ENCODE measurements at regions not wholly inside any gene's neighbourhood (a gene's known extent, or its start where the extent isn't known, plus 50 kb on each side); places are given as distances from the start of the nearest gene placed in this dataset.

GRCh38 chr18:33914399-33914798 is 310.3 kb downstream of the NOL4 start:
- Histone ChIP-seq H3K79me2 (ENCODE audit: insufficient read depth, low read length) (no peaks in the 10 kb centered on the region), H3K4me1 (ENCODE audit: insufficient read depth, low read length, severe bottlenecking) (peaks cover 28% of the 10 kb centered on the region), H3K36me3 (ENCODE audit: insufficient read depth, low read length) (no peaks in the 10 kb centered on the region), H3K4me2 (ENCODE audit: low read length) (no peak overlapping the region), H3K27ac (ENCODE audit: low read depth, low read length, poor library complexity, severe bottlenecking) (no peak overlapping the region), H3K4me3 (ENCODE audit: low read depth, low read length, poor library complexity, severe bottlenecking) (no peak overlapping the region), H3K9me2 (ENCODE audit: low read depth, low read length) (no peaks in the 10 kb centered on the region), H4K20me1 (ENCODE audit: insufficient read depth, low read length) (no peaks in the 10 kb centered on the region), H3K9ac (ENCODE audit: low read length) (no peak overlapping the region), H3K27me3 (ENCODE audit: insufficient read depth, low read length) (no peaks in the 10 kb centered on the region), H3K9me3 (ENCODE audit: low read length) (no peaks in the 10 kb centered on the region), H3F3A (ENCODE audit: insufficient read depth, low read length) (no peaks in the 10 kb centered on the region), H2AFZ (ENCODE audit: low read length) (no peak overlapping the region)
- TF ChIP-seq EZH2 (IDR thresholded peaks at IDR 0.05; ENCODE audit: borderline replicate concordance, low read length) = no peak
- TF ChIP-seq, protein P1, sequence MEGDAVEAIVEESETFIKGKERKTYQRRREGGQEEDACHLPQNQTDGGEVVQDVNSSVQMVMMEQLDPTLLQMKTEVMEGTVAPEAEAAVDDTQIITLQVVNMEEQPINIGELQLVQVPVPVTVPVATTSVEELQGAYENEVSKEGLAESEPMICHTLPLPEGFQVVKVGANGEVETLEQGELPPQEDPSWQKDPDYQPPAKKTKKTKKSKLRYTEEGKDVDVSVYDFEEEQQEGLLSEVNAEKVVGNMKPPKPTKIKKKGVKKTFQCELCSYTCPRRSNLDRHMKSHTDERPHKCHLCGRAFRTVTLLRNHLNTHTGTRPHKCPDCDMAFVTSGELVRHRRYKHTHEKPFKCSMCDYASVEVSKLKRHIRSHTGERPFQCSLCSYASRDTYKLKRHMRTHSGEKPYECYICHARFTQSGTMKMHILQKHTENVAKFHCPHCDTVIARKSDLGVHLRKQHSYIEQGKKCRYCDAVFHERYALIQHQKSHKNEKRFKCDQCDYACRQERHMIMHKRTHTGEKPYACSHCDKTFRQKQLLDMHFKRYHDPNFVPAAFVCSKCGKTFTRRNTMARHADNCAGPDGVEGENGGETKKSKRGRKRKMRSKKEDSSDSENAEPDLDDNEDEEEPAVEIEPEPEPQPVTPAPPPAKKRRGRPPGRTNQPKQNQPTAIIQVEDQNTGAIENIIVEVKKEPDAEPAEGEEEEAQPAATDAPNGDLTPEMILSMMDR (IDR thresholded peaks at IDR 0.05; ENCODE audit: low read length) = no peak

DNA sequence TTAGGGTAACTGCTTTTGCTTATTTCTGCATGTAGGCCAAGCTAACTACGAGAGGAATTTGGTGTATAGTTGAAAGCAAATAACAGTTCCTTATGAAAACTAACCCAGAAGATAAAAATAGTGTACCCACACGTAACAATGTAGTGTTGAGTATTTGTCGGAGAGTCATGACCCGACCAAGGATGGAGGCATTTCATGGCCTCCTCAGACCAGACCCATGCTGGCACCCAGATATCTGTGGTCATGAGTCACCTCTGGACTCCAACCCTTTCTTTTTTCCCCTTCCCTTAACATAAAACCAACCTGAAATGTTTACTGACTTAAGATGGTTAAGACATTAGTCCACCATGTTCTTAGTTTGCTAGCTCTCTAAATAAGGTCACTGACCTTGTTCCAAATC is 318.7 kb downstream of the NOL4 start:
- no peaks in the 10 kb centered on the region for H3K27me3 ChIP-seq (ENCODE audit: insufficient read depth, low read length)
- no peaks in the 10 kb centered on the region for H3K9me2 ChIP-seq (ENCODE audit: low read depth, low read length)
- no peak for TF ChIP-seq EZH2 (IDR thresholded peaks at IDR 0.05; ENCODE audit: borderline replicate concordance, low read length)
- TF ChIP-seq, protein P1 (IDR thresholded peaks at IDR 0.05; ENCODE audit: low read length) = no peak

DNA sequence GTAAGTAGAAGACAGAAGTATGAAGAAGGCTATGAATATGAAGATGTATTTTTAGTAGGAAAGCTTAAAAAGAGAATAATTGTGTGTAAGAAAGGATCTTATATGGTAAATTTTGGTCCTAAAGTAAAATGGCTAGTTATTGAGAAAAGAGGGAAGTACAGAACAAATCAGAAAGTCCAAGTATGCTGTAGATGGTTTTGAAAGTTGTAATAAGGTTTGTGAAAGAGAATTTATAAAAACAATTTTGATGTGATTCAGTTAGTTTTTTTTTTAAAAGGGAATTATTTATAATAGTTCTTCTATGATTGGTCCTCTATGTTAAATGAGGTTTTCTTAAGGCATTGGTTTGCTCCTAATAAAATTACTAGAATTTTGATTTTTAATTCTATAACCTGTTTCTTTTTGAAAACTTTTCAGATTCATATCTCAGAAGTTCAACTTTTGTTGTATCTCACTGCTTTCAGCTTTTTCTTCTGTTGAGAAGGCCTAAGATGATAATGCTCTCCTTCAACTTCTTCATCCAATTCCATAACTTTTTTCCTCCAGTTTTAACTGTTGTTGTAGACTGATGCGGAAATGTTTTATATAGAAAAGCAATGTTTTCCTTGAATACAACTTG is 322.7 kb downstream of the NOL4 start:
- Histone ChIP-seq H3K36me3 (ENCODE audit: insufficient read depth, low read length) (no peaks in the 10 kb centered on the region), H3K4me3 (ENCODE audit: low read depth, low read length, poor library complexity, severe bottlenecking) (no peak overlapping the region), H3K9me3 (ENCODE audit: low read length) (peaks cover 34% of the 10 kb centered on the region), H3K9ac (ENCODE audit: low read length) (no peak overlapping the region), H3K79me2 (ENCODE audit: insufficient read depth, low read length) (no peaks in the 10 kb centered on the region), H3K27me3 (ENCODE audit: insufficient read depth, low read length) (no peaks in the 10 kb centered on the region), H3K9me2 (ENCODE audit: low read depth, low read length) (no peaks in the 10 kb centered on the region), H2AFZ (ENCODE audit: low read length) (no peak overlapping the region), H4K20me1 (ENCODE audit: insufficient read depth, low read length) (no peaks in the 10 kb centered on the region), H3K27ac (ENCODE audit: low read depth, low read length, poor library complexity, severe bottlenecking) (no peak overlapping the region), H3K4me1 (ENCODE audit: insufficient read depth, low read length, severe bottlenecking) (no peaks in the 10 kb centered on the region), H3K4me2 (ENCODE audit: low read length) (no peak overlapping the region), H3F3A (ENCODE audit: insufficient read depth, low read length) (no peaks in the 10 kb centered on the region)
- TF ChIP-seq, protein P1 (IDR thresholded peaks at IDR 0.05; ENCODE audit: low read length) = no peak
- TF ChIP-seq EZH2 (IDR thresholded peaks at IDR 0.05; ENCODE audit: borderline replicate concordance, low read length) = no peak

More for the DNA sequence above, 318.7 kb downstream of the NOL4 start:
- Histone ChIP-seq H3K4me1 (ENCODE audit: insufficient read depth, low read length, severe bottlenecking) (no peaks in the 10 kb centered on the region), H3K4me2 (ENCODE audit: low read length) (no peak overlapping the region), H3K36me3 (ENCODE audit: insufficient read depth, low read length) (no peaks in the 10 kb centered on the region), H3K4me3 (ENCODE audit: low read depth, low read length, poor library complexity, severe bottlenecking) (no peak overlapping the region), H3K27ac (ENCODE audit: low read depth, low read length, poor library complexity, severe bottlenecking) (no peak overlapping the region), H3K9ac (ENCODE audit: low read length) (no peak overlapping the region), H3F3A (ENCODE audit: insufficient read depth, low read length) (no peaks in the 10 kb centered on the region), H4K20me1 (ENCODE audit: insufficient read depth, low read length) (no peaks in the 10 kb centered on the region), H2AFZ (ENCODE audit: low read length) (no peak overlapping the region), H3K79me2 (ENCODE audit: insufficient read depth, low read length) (no peaks in the 10 kb centered on the region), H3K9me3 (ENCODE audit: low read length) (peaks cover 29% of the 10 kb centered on the region)

All from OCI-LY1 (cell line).